ENCODE measurements at regions not wholly inside any gene's neighbourhood (a gene's known extent, or its start where the extent isn't known, plus 50 kb on each side); places are given as distances from the start of the nearest gene placed in this dataset.

DNA sequence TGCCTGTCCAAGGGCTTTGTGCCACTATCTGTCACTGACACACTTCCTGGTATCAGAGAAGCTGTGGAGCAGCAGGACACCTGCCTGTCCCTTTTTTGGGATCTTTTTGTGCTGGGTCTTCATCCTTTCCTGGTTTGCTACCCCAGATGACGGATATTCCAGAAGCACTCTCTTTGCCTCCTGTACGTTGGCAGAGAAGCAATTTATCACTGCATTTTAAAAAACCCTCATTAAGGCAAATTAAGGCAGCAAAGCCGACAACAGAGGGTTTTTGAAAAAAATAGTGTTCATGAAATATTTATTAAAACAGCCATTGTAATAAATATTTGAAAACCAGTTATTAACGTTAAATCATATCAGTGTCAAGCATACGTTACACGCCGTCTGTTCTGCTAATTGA lies 209.6 kb upstream of the NTM start:
- no peaks in the 10 kb centered on the region for H3K4me1 ChIP-seq (ENCODE audit: control extremely low read depth in 1 of 4, control insufficient read depth in 4 of 4, insufficient read depth in 4 of 4, low read length in 3 of 4)
- 100% methylated on average over 4 of the region's 7 CpGs for WGBS (ENCODE audit: insufficient coverage)
- H3K27ac ChIP-seq (ENCODE audit: insufficient read depth in 1 of 2, low read depth in 1 of 2, low read length in 2 of 2, poor library complexity in 1 of 2, severe bottlenecking in 2 of 2), result no peak overlapping the region
- H3K36me3 ChIP-seq (ENCODE audit: control insufficient read depth in 4 of 4, insufficient read depth in 4 of 4, low read length in 3 of 4), result no peaks in the 10 kb centered on the region
- CTCF ChIA-PET, result no interaction called here
- H3K4me3 ChIP-seq (ENCODE audit: control insufficient read depth in 1 of 7, extremely low read depth in 1 of 7, insufficient read depth in 4 of 7, low read depth in 2 of 7, low read length in 6 of 7), result no peak overlapping the region
- POLR2A ChIA-PET, result no interaction called here
- no peak for DNase-seq
- H3K27me3 ChIP-seq (replicated peaks in 2 of 5; ENCODE audit: control insufficient read depth in 4 of 5, insufficient read depth in 5 of 5, low read length in 4 of 5), result peaks cover 0 to 2% (median 0%) of the 10 kb centered on the region in 5 experiments
- no peaks in the 10 kb centered on the region for H3K9me3 ChIP-seq (ENCODE audit: control extremely low read depth in 1 of 5, control insufficient read depth in 4 of 5, insufficient read depth in 2 of 5, low read depth in 1 of 5, low read length in 4 of 5)

DNA sequence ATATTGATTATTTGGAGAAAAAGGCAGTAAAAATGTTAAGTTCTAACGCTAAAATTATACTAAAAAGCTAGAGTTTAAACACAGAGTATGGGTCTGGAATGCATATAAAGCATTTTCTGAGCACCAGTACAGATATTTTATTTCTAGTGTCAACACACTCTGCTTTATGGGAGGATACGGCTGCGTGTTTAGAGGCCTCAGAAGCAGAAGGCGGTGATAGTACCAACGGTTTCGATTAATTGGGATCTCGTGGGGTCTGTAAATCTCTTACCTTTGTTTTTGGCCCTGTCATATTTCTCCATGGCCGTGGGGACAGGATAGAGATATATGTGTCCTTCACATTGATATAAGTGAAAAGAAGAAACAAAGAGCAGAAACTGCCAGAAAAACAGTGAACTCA lies 206.8 kb upstream of the NTM start:
- H3K4me3 ChIP-seq (ENCODE audit: control insufficient read depth in 1 of 7, extremely low read depth in 1 of 7, insufficient read depth in 4 of 7, low read depth in 2 of 7, low read length in 6 of 7), result no peak overlapping the region
- no peaks in the 10 kb centered on the region for H3K9me3 ChIP-seq (ENCODE audit: control extremely low read depth in 1 of 5, control insufficient read depth in 4 of 5, insufficient read depth in 2 of 5, low read depth in 1 of 5, low read length in 4 of 5)
- H3K27me3 ChIP-seq (replicated peaks in 2 of 5; ENCODE audit: control insufficient read depth in 4 of 5, insufficient read depth in 5 of 5, low read length in 4 of 5), result peaks cover 0 to 2% (median 0%) of the 10 kb centered on the region in 5 experiments
- POLR2A ChIA-PET, result no interaction called here
- no peak overlapping the region for H3K27ac ChIP-seq (ENCODE audit: insufficient read depth in 1 of 2, low read depth in 1 of 2, low read length in 2 of 2, poor library complexity in 1 of 2, severe bottlenecking in 2 of 2)
- H3K4me1 ChIP-seq (ENCODE audit: control extremely low read depth in 1 of 4, control insufficient read depth in 4 of 4, insufficient read depth in 4 of 4, low read length in 3 of 4), result no peaks in the 10 kb centered on the region
- H3K36me3 ChIP-seq (ENCODE audit: control insufficient read depth in 4 of 4, insufficient read depth in 4 of 4, low read length in 3 of 4), result no peaks in the 10 kb centered on the region
- 100% methylated on average over 6 of the region's 8 CpGs for WGBS (ENCODE audit: insufficient coverage)
- CTCF ChIA-PET, result no interaction called here
- no peak for DNase-seq

GRCh38 chr11:131165036-131165435 lies 205.4 kb upstream of the NTM start:
- DNase-seq, result no peak
- CTCF ChIA-PET, result no interaction called here
- Histone ChIP-seq H3K9me3 (ENCODE audit: control extremely low read depth in 1 of 5, control insufficient read depth in 4 of 5, insufficient read depth in 2 of 5, low read depth in 1 of 5, low read length in 4 of 5) (no peaks in the 10 kb centered on the region), H3K36me3 (ENCODE audit: control insufficient read depth in 4 of 4, insufficient read depth in 4 of 4, low read length in 3 of 4) (no peaks in the 10 kb centered on the region), H3K4me1 (ENCODE audit: control extremely low read depth in 1 of 4, control insufficient read depth in 4 of 4, insufficient read depth in 4 of 4, low read length in 3 of 4) (no peaks in the 10 kb centered on the region), H3K27me3 (replicated peaks in 2 of 5; ENCODE audit: control insufficient read depth in 4 of 5, insufficient read depth in 5 of 5, low read length in 4 of 5) (peaks cover 0 to 2% (median 0%) of the 10 kb centered on the region in 5 experiments), H3K27ac (ENCODE audit: insufficient read depth in 1 of 2, low read depth in 1 of 2, low read length in 2 of 2, poor library complexity in 1 of 2, severe bottlenecking in 2 of 2) (no peak overlapping the region), H3K4me3 (ENCODE audit: control insufficient read depth in 1 of 7, extremely low read depth in 1 of 7, insufficient read depth in 4 of 7, low read depth in 2 of 7, low read length in 6 of 7) (no peak overlapping the region)
- POLR2A ChIA-PET, result no interaction called here
- WGBS (ENCODE audit: insufficient coverage), result 94% methylated on average over 4 of the region's 5 CpGs

DNA sequence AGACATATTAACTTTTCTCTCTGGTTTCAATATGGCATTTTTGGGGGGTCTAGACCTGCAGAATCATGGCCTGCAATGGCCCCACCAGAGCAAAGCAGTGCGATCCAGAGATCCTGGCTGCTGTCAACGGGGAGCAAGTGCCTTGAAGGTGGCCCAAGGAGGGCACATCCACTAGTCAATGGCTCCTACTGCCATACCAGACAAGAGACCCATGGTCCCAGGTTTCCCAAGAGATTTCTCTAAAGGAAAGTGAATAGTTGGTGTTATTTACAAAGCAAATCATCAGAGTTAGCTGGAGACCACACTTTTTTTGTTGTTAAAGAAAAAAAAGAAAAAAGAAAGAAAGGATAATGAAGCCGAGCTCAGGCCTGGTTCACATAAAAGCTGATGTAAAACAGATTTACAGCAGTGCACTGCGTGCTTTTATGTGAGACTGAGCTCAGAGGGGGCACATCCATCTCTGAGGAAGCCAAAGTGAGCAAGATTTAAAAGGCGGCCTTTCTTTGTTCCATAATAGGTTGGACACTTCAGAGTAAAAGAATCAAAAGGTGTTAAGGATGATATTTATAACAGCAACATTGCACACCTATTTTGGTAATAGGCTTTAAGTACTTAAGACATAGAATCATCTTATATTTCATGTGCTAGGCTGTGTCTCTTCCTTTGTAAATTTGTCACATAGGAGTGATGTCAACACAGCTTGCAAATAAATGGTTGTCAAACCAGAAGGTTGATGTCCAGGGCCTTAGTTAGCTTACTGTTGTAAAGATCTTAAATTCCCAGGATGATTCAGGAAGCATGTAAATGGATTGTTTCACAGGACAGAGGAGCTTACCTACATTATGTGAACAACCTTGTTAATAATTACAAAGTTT lies 201.3 kb upstream of the NTM start:
- Histone ChIP-seq H3K27ac (ENCODE audit: insufficient read depth in 1 of 2, low read depth in 1 of 2, low read length in 2 of 2, poor library complexity in 1 of 2, severe bottlenecking in 2 of 2) (no peak overlapping the region), H3K9me3 (ENCODE audit: control extremely low read depth in 1 of 5, control insufficient read depth in 4 of 5, insufficient read depth in 2 of 5, low read depth in 1 of 5, low read length in 4 of 5) (peaks cover 0 to 4% (median 0%) of the 10 kb centered on the region in 5 experiments), H3K4me1 (ENCODE audit: control extremely low read depth in 1 of 4, control insufficient read depth in 4 of 4, insufficient read depth in 4 of 4, low read length in 3 of 4) (no peaks in the 10 kb centered on the region), H3K4me3 (ENCODE audit: control insufficient read depth in 1 of 7, extremely low read depth in 1 of 7, insufficient read depth in 4 of 7, low read depth in 2 of 7, low read length in 6 of 7) (no peak overlapping the region), H3K27me3 (replicated peaks in 2 of 5; ENCODE audit: control insufficient read depth in 4 of 5, insufficient read depth in 5 of 5, low read length in 4 of 5) (peaks cover 0 to 2% (median 0%) of the 10 kb centered on the region in 5 experiments), H3K36me3 (ENCODE audit: control insufficient read depth in 4 of 4, insufficient read depth in 4 of 4, low read length in 3 of 4) (no peaks in the 10 kb centered on the region)
- 97% methylated on average over 3 of the region's 5 CpGs for WGBS (ENCODE audit: insufficient coverage)
- CTCF ChIA-PET, result interaction anchor here (1.1 kb wide), 2 partner anchors 18 to 27 kb away, joined by 3 read pairs; no protein-coding TSS in a partner anchor
- no peak for DNase-seq
- POLR2A ChIA-PET, result no interaction called here

GRCh38 chr11:131172011-131172410 lies 198.4 kb upstream of the NTM start:
- no peaks in the 10 kb centered on the region for H3K27me3 ChIP-seq (replicated peaks in 2 of 5; ENCODE audit: control insufficient read depth in 4 of 5, insufficient read depth in 5 of 5, low read length in 4 of 5)
- H3K27ac ChIP-seq (ENCODE audit: insufficient read depth in 1 of 2, low read depth in 1 of 2, low read length in 2 of 2, poor library complexity in 1 of 2, severe bottlenecking in 2 of 2), result no peak overlapping the region
- WGBS (ENCODE audit: insufficient coverage), result 100% methylated on average over 1 of the region's 2 CpGs
- H3K36me3 ChIP-seq (ENCODE audit: control insufficient read depth in 4 of 4, insufficient read depth in 4 of 4, low read length in 3 of 4), result no peaks in the 10 kb centered on the region
- H3K4me3 ChIP-seq (ENCODE audit: control insufficient read depth in 1 of 7, extremely low read depth in 1 of 7, insufficient read depth in 4 of 7, low read depth in 2 of 7, low read length in 6 of 7), result no peak overlapping the region
- CTCF ChIA-PET, result no interaction called here
- H3K4me1 ChIP-seq (ENCODE audit: control extremely low read depth in 1 of 4, control insufficient read depth in 4 of 4, insufficient read depth in 4 of 4, low read length in 3 of 4), result no peaks in the 10 kb centered on the region
- POLR2A ChIA-PET, result interaction anchor here (0.6 kb wide), 1 partner anchor 93 kb away, joined by 3 read pairs; no protein-coding TSS in a partner anchor
- peaks cover 0 to 4% (median 0%) of the 10 kb centered on the region in 5 experiments for H3K9me3 ChIP-seq (ENCODE audit: control extremely low read depth in 1 of 5, control insufficient read depth in 4 of 5, insufficient read depth in 2 of 5, low read depth in 1 of 5, low read length in 4 of 5)
- no peak for DNase-seq

DNA sequence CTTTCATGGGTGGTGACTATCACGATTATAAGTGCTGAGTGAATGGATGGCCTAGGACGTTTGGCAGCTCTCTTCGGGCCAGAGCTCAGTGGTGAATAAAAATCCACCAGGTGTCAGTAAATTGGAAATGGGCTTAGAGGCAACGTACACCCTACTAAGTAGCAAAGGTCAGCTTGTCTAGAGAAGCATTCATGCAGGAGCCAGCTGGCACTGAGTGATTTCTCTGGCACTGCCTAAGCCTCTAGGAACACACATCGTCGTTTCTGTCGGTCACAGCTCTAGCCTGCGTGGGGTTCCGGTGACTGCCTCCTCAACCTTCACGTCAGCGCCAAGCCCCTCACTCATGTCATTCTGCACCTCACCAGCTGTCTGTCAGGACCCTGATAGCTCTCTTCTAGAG lies 192.4 kb upstream of the NTM start:
- 91% methylated on average over 10 of the region's 11 CpGs for WGBS (ENCODE audit: insufficient coverage)
- DNase-seq, result no peak
- POLR2A ChIA-PET, result interaction anchor here (0.7 kb wide), 1 partner anchor 34 kb away, joined by 3 read pairs; no protein-coding TSS in a partner anchor

DNA sequence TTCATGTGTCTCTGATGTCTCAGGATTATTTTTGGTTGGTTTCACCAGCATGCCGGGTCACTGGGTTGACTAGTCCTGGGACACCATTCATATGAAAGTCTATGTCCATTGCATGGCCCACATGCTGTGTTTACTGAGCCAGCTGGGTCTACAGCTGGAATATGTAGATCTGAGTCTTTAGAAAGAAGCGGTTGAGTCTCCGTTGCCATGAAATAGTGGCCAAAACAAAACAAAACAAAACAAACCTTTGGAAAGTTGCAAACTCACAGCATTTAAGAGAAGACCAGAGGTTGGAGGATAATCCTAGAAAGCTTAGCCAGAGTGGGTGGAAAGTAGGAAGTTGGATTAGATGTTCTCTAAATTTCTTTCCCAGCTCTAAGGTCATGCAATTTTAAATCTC lies 191.8 kb upstream of the NTM start:
- POLR2A ChIA-PET, result interaction anchor here (0.7 kb wide), 1 partner anchor 35 kb away, joined by 3 read pairs; no protein-coding TSS in a partner anchor
- Histone ChIP-seq H3K27me3 (replicated peaks in 2 of 5; ENCODE audit: control insufficient read depth in 4 of 5, insufficient read depth in 5 of 5, low read length in 4 of 5) (peaks cover 0 to 4% (median 0%) of the 10 kb centered on the region in 5 experiments), H3K27ac (ENCODE audit: insufficient read depth in 1 of 2, low read depth in 1 of 2, low read length in 2 of 2, poor library complexity in 1 of 2, severe bottlenecking in 2 of 2) (no peak overlapping the region), H3K4me1 (ENCODE audit: control extremely low read depth in 1 of 4, control insufficient read depth in 4 of 4, insufficient read depth in 4 of 4, low read length in 3 of 4) (no peaks in the 10 kb centered on the region), H3K36me3 (ENCODE audit: control insufficient read depth in 4 of 4, insufficient read depth in 4 of 4, low read length in 3 of 4) (no peaks in the 10 kb centered on the region), H3K9me3 (ENCODE audit: control extremely low read depth in 1 of 5, control insufficient read depth in 4 of 5, insufficient read depth in 2 of 5, low read depth in 1 of 5, low read length in 4 of 5) (peaks cover 0 to 3% (median 0%) of the 10 kb centered on the region in 5 experiments), H3K4me3 (ENCODE audit: control insufficient read depth in 1 of 7, extremely low read depth in 1 of 7, insufficient read depth in 4 of 7, low read depth in 2 of 7, low read length in 6 of 7) (no peak overlapping the region)
- CTCF ChIA-PET, result no interaction called here
- DNase-seq, result no peak
- WGBS (ENCODE audit: insufficient coverage), result 80% methylated on average over 1 of the region's 3 CpGs

More for the DNA sequence above, 192.4 kb upstream of the NTM start:
- H3K36me3 ChIP-seq (ENCODE audit: control insufficient read depth in 4 of 4, insufficient read depth in 4 of 4, low read length in 3 of 4), result no peaks in the 10 kb centered on the region
- H3K4me3 ChIP-seq (ENCODE audit: control insufficient read depth in 1 of 7, extremely low read depth in 1 of 7, insufficient read depth in 4 of 7, low read depth in 2 of 7, low read length in 6 of 7), result no peak overlapping the region
- no peaks in the 10 kb centered on the region for H3K4me1 ChIP-seq (ENCODE audit: control extremely low read depth in 1 of 4, control insufficient read depth in 4 of 4, insufficient read depth in 4 of 4, low read length in 3 of 4)
- no peak overlapping the region for H3K27ac ChIP-seq (ENCODE audit: insufficient read depth in 1 of 2, low read depth in 1 of 2, low read length in 2 of 2, poor library complexity in 1 of 2, severe bottlenecking in 2 of 2)
- H3K9me3 ChIP-seq (ENCODE audit: control extremely low read depth in 1 of 5, control insufficient read depth in 4 of 5, insufficient read depth in 2 of 5, low read depth in 1 of 5, low read length in 4 of 5), result peaks cover 0 to 3% (median 0%) of the 10 kb centered on the region in 5 experiments
- CTCF ChIA-PET, result interaction anchor here (0.8 kb wide), 1 partner anchor 8 kb away, joined by 3 read pairs; no protein-coding TSS in a partner anchor
- peaks cover 0 to 4% (median 0%) of the 10 kb centered on the region in 5 experiments for H3K27me3 ChIP-seq (replicated peaks in 2 of 5; ENCODE audit: control insufficient read depth in 4 of 5, insufficient read depth in 5 of 5, low read length in 4 of 5)
